GM21367 (cell line): ENCODE measurements at regions not wholly inside any gene's neighbourhood (a gene's known extent, or its start where the extent isn't known, plus 50 kb on each side); places are given as distances from the start of the nearest gene placed in this dataset.

Experiments
- ATAC-seq: cut with Tn5 transposase; IDR thresholded peaks from one replicate; pipeline ENCODE4 v1.9.1; 2021; ENCODE audit not compliant: unreplicated experiment

GRCh38 chr12:65596514-65597091 lies 227.7 kb upstream of the HMGA2 start:
- no peak for ATAC-seq

DNA sequence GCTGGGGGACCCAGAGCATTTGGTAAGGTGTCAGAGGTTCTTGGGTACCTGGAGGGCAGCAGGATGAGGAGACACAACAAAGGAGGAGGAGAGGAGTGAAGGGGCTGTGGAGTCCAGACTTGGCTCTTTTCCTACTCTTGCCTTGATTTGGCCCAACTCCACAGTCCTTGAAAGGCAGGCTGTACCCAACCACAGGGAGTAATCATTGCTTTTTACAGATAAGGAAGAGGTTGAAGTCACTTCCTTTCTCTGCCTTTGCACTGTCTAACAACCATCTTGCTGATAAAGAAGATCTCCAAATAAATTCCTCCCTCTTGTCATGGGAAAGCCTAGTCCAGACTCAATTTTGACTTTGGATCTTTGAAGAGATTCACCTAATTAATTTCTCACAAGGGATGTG lies 226.8 kb upstream of the HMGA2 start:
- no peak for ATAC-seq

- no peak for ATAC-seq
Observed at GRCh38 chr12:65598688-65599087, 225.6 kb upstream of the HMGA2 start.

GRCh38 chr12:65602253-65602609 lies 222.1 kb upstream of the HMGA2 start:
- ATAC-seq: no peak

- peak; percentile 92 for ATAC-seq
Observed at GRCh38 chr12:65602610-65603295, 221.5 kb upstream of the HMGA2 start.

DNA sequence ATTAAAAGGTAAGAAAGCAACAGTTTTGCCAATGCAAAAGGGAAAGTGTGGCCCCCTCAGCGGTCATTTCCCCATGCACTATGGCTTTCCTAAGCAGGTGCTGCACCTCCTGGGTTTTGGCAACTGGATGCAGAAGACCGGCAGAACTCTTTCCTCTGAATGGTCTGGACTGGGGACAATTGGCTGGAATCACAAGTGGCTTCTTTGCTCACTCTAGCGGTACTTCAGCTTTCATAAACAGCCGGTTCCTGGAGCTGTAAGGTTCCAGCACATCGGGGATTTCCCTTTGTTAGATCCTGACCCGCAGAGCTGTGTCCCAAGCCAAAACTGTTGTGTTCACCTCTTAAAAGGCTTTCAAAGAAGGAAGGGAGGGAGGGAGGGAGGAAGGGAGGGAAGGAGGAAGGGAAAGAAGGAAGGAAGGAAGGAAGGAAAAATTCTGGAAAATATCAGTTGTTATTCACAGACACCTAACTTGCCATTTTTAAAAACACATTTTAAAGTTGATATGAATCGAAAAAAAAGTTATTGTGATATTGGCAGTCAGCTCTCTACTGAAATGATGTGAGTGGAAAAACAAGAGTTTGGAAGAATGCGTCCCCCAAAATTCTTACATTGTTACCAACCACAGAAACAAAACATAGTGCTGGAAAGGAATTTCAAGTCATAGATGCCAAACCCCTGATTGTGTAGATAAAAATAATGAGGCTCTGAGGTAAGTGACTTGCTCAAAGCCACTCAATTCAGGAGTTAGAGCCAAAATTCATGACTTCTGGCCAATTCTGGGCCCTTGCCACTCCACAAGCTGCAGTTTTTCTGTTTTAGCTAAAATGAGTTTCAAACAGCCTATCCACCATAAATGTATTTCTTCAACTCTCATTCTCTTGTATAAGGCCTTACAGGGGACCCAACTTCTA lies 220.6 kb upstream of the HMGA2 start:
- ATAC-seq: no peak

- no peak for ATAC-seq
Observed at GRCh38 chr12:65605019-65605418, 219.3 kb upstream of the HMGA2 start.

- ATAC-seq: no peak
Observed at GRCh38 chr12:65606008-65606766, 218.1 kb upstream of the HMGA2 start.

DNA sequence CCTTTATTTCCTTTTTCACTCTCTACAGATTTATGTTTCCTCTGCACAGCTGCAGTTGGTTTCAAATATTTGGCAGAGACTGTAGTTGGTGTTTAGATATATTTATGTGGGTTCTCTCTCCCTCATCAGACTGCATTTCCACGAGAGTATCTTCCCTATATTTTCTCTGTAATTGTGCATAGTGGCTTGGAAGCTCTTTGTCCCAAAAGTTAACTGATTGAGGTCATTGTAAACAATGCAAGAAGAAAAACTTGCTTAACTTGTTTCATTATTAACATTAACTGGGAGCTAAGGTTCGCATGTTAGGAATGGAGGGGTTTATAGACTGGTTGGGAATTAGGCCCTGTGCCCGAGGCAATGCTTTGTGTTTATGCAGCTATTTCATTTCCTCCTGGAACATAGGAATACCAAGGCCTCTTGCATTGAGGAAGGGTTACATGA lies 216.9 kb upstream of the HMGA2 start:
- ATAC-seq: no peak

DNA sequence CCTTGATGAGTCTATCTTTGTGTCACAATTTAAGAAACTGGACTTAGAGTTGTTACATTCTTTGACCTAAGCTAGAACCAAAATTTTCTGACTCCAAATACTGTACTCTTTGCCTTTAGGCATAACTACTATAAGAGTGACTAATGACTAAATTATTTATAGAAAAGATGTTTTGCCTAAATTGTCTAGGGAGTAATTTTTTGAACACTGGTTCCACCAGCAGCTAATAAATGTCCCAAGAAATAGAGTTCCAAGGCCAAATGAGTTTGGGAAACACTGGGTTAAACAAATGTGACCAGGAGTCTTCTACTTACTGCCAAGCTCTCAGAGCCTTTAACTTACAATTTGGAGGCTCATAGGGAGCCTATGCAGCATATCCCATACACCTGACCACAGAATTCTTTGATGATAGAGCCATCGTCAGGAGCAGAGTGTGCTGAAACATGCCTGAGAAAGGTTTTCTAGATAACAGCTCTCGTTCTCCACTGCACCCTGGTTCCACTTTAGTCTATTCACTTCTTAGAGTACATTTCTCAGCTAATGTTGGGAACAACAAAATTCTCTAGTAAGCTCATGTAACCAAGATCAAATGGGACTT lies 215.9 kb upstream of the HMGA2 start:
- no peak for ATAC-seq

DNA sequence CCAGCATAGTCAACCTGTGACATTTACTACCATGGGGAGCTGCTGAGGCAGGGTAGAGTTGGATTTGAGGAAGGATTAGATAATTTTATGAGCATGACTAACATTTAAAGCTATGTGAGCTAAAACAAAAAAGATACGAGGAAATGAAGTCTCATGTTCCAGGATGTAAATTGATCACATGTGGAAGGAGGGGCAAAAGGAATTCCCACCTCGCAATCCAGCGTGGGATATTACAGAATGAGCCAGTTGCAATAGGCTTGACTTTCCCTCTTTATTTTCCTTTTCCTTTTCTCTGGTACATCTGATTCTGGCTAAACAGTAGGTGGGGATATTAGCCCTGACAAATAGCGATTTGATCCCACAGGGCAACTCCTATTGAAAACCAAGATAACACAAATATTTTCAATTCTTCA lies 214.9 kb upstream of the HMGA2 start:
- no peak for ATAC-seq

DNA sequence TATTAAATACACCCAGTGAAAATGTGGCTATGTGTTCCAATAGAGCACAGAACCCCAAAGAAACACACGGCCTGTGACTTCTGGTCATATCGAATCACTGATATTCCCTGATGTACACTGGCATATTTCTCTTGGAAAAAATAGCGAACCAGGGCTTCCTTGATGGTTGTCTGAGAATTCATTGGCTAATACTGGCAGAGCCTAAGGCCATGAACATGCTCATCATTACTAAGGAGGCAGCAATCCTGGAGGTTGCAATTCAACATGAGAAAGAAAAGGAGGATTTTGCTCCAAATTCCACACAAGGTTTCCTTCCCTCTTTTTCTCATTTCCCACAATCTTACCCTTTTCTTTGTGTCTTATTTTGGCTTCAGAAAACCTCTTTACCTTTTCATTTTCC lies 212.9 kb upstream of the HMGA2 start:
- ATAC-seq: no peak

- no peak for ATAC-seq
Observed at GRCh38 chr12:65612440-65612839, 211.8 kb upstream of the HMGA2 start.

DNA sequence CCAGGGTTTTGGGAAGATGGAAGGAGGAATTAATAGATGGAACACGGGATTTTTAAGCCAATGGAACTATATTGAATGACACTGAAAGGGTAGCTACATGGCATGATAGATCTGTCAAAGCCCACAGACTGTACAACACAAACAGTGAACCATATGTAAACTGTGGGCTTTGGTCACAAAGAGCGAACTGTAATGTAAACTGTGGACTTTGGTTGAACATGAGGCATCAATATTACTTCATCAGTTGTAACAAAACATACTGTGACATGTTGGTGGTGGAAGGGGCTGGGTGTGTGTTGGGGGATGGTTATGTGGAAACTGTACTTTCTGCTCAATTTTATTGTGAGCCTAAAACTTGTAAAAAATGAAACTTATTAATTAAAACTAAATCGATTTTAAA lies 210.6 kb upstream of the HMGA2 start:
- ATAC-seq: no peak

GRCh38 chr12:65614259-65614889 lies 209.9 kb upstream of the HMGA2 start:
- ATAC-seq: no peak

GRCh38 chr12:65615118-65615517 lies 209.2 kb upstream of the HMGA2 start:
- ATAC-seq: no peak

GRCh38 chr12:65616022-65616421 lies 208.3 kb upstream of the HMGA2 start:
- ATAC-seq: no peak

GRCh38 chr12:65618588-65618987 lies 205.7 kb upstream of the HMGA2 start:
- ATAC-seq: no peak

GRCh38 chr12:65619018-65619417 lies 205.3 kb upstream of the HMGA2 start:
- no peak for ATAC-seq

GRCh38 chr12:65620046-65620445 lies 204.2 kb upstream of the HMGA2 start:
- no peak for ATAC-seq
